Kidney (tissue), 13 donors: ENCODE measurements at regions not wholly inside any gene's neighbourhood (a gene's known extent, or its start where the extent isn't known, plus 50 kb on each side); places are given as distances from the start of the nearest gene placed in this dataset.

Experiments used
- DNase-seq, 5 donors: peaks; one replicate each; pipeline ENCODE4 v3.0.0-alpha.2; 2013 to 2020
- FAIRE-seq: peaks from 2 replicates; lab custom pipeline; 2012; peaks lifted over from hg19 to GRCh38; lab: Jason Lieb, UNC
- H3K27ac ChIP-seq, 2 donors: one replicate each; pipeline ENCODE4 v1.7.0; 2013; ENCODE audit warnings: low read depth in 2 of 2, low read length in 2 of 2, inconsistent platforms in 1 of 2
- H3K27me3 ChIP-seq: one replicate; pipeline ENCODE4 v1.7.1; 2013; ENCODE audit warnings: low read length, inconsistent platforms; ENCODE audit not compliant: control insufficient read depth, insufficient read depth
- H3K36me3 ChIP-seq, 3 donors: one replicate each; pipeline versions ENCODE4 v1.7.0 to v1.7.1; 2013; ENCODE audit warnings: low read length in 3 of 3, control low read depth in 1 of 3, inconsistent platforms in 1 of 3; ENCODE audit not compliant: insufficient read depth in 3 of 3, control insufficient read depth in 2 of 3
- H3K4me1 ChIP-seq, 3 donors: one replicate each; pipeline versions ENCODE4 v1.7.0 to v1.7.1; 2013; ENCODE audit warnings: low read length in 3 of 3, inconsistent platforms in 1 of 3, low read depth in 1 of 3; ENCODE audit not compliant: control insufficient read depth in 2 of 3, insufficient read depth in 2 of 3
- H3K4me3 ChIP-seq, 3 donors: one replicate each; pipeline versions ENCODE4 v1.7.0 to v1.8.1; 2013; ENCODE audit warnings: low read length in 3 of 3, control low read depth in 1 of 3, inconsistent platforms in 1 of 3
- H3K9ac ChIP-seq, 3 donors: one replicate each; pipeline versions ENCODE4 v1.7.0 to v1.7.1; 2013; ENCODE audit warnings: low read length in 3 of 3, control low read depth in 1 of 3, inconsistent platforms in 1 of 3
- H3K9me3 ChIP-seq, 3 donors: one replicate each; pipeline versions ENCODE4 v1.7.0 to v1.7.1; 2013; ENCODE audit warnings: low read length in 3 of 3, control low read depth in 1 of 3, inconsistent platforms in 1 of 3; ENCODE audit not compliant: control insufficient read depth in 2 of 3, insufficient read depth in 1 of 3
- CTCF ChIP-seq: IDR thresholded peaks from 3 replicates; pipeline ENCODE4 v1.5.1; 2012; ENCODE audit warnings: mild to moderate bottlenecking, moderate library complexity, borderline replicate concordance; ENCODE audit not compliant: insufficient read depth; ENCODE audit errors: extremely low read depth
- intact Hi-C: fragments of 100-400 bp; cut with DNase I; formaldehyde crosslinking; loops from one replicate; pipeline ENCODE4 v1.11.1; 2022
- donor health status: control.
- donor health status: control.
- donor health status: control.
- donor health status: control.
- donor health status: control.
- donor health status: DM: yes; HTN: yes; CAD: no.
- donor health status: Normal renal cell carcinoma (clear cell type).

- no peak for TF ChIP-seq CTCF
- Histone ChIP-seq H3K9ac (no peak overlapping the region), H3K27ac (no peak overlapping the region), H3K27me3 (no peaks in the 10 kb centered on the region), H3K36me3 (no peaks in the 10 kb centered on the region), H3K4me3 (no peak overlapping the region), H3K4me1 (no peaks in the 10 kb centered on the region), H3K9me3 (no peaks in the 10 kb centered on the region)
- intact Hi-C loops, result no loop called here
- DNase-seq (no peak), FAIRE-seq (no peak)
These were observed 308.4 kb upstream of the RARB start for GRCh38 chr3:25119682-25120081.

GRCh38 chr3:25120665-25121064 is 307.4 kb upstream of the RARB start:
- Histone ChIP-seq H3K27me3 (no peaks in the 10 kb centered on the region), H3K4me1 (no peaks in the 10 kb centered on the region), H3K27ac (no peak overlapping the region), H3K4me3 (no peak overlapping the region), H3K9ac (no peak overlapping the region), H3K36me3 (no peaks in the 10 kb centered on the region), H3K9me3 (no peaks in the 10 kb centered on the region)
- no peak for DNase-seq
- no peak for FAIRE-seq
- intact Hi-C loops, result no loop called here
- no peak for TF ChIP-seq CTCF

- DNase-seq (no peak), FAIRE-seq (no peak)
- no peak for TF ChIP-seq CTCF
- no peak overlapping the region for H3K4me3 ChIP-seq
- H3K9me3 ChIP-seq, result peaks cover 0 to 5% (median 0%) of the 10 kb centered on the region in 3 donors
- H3K36me3 ChIP-seq, result no peaks in the 10 kb centered on the region
- no peak overlapping the region for H3K27ac ChIP-seq
- no peaks in the 10 kb centered on the region for H3K4me1 ChIP-seq
- no peak overlapping the region for H3K9ac ChIP-seq
- H3K27me3 ChIP-seq, result no peaks in the 10 kb centered on the region
- intact Hi-C loops, result no loop called here
These were observed 302.9 kb upstream of the RARB start for GRCh38 chr3:25125201-25125600.

GRCh38 chr3:25128735-25129134 is 299.3 kb upstream of the RARB start:
- H3K27ac ChIP-seq, result no peak overlapping the region
- TF ChIP-seq CTCF, result no peak
- no peak overlapping the region for H3K4me3 ChIP-seq
- H3K9ac ChIP-seq, result no peak overlapping the region
- no peaks in the 10 kb centered on the region for H3K4me1 ChIP-seq
- no peaks in the 10 kb centered on the region for H3K36me3 ChIP-seq
- FAIRE-seq (no peak), DNase-seq (no peak)
- no peaks in the 10 kb centered on the region for H3K27me3 ChIP-seq
- peaks cover 0 to 5% (median 0%) of the 10 kb centered on the region in 3 donors for H3K9me3 ChIP-seq
- intact Hi-C loops, result no loop called here
